Mesenchymal stem cell (in vitro differentiated cells and primary cell): ENCODE measurements at regions not wholly inside any gene's neighbourhood (a gene's known extent, or its start where the extent isn't known, plus 50 kb on each side); places are given as distances from the start of the nearest gene placed in this dataset.

Experiments used
- DNase-seq: peaks from one replicate; pipeline ENCODE4 v3.0.0-alpha.2; 2013
- H2AFZ ChIP-seq: one replicate; pipeline ENCODE4 v1.6.1; 2013; ENCODE audit warnings: low read depth, mild to moderate bottlenecking, control low read depth, inconsistent platforms, low read length, moderate library complexity
- H2AK5ac ChIP-seq: 2 replicates; pipeline ENCODE4 v1.6.1; 2013; ENCODE audit warnings: low read length, moderate library complexity, mild to moderate bottlenecking, inconsistent platforms; ENCODE audit not compliant: severe bottlenecking
- H2BK120ac ChIP-seq: one replicate; pipeline ENCODE4 v1.6.1; 2013; ENCODE audit warnings: low read depth, mild to moderate bottlenecking, inconsistent platforms, low read length, moderate library complexity
- H2BK12ac ChIP-seq, 2 experiments: one replicate each; pipeline ENCODE4 v1.6.1; 2013; ENCODE audit warnings: inconsistent platforms in 2 of 2, low read length in 2 of 2, mild to moderate bottlenecking in 2 of 2, moderate library complexity in 2 of 2, control low read depth in 1 of 2
- H2BK15ac ChIP-seq: one replicate; pipeline ENCODE4 v1.6.1; 2013; ENCODE audit warnings: mild to moderate bottlenecking, low read depth, inconsistent platforms; ENCODE audit not compliant: poor library complexity, severe bottlenecking
- H2BK5ac ChIP-seq: 2 replicates; pipeline ENCODE4 v1.6.1; 2013; ENCODE audit warnings: low read depth, mild to moderate bottlenecking, low read length, control low read depth, inconsistent platforms; ENCODE audit not compliant: poor library complexity, severe bottlenecking
- H3K14ac ChIP-seq, 2 experiments: one replicate each; pipeline ENCODE4 v1.6.1; 2013; ENCODE audit warnings: inconsistent platforms in 2 of 2, low read length in 2 of 2, control low read depth in 1 of 2, mild to moderate bottlenecking in 1 of 2, moderate library complexity in 1 of 2
- H3K18ac ChIP-seq, 2 experiments: one replicate each; pipeline ENCODE4 v1.6.1; 2013; ENCODE audit warnings: inconsistent platforms in 2 of 2, low read length in 2 of 2, control low read depth in 1 of 2, low read depth in 1 of 2, mild to moderate bottlenecking in 1 of 2
- H3K23ac ChIP-seq, 2 experiments: one replicate each; pipeline ENCODE4 v1.6.1; 2013; ENCODE audit warnings: inconsistent platforms in 2 of 2, low read length in 2 of 2, mild to moderate bottlenecking in 2 of 2, moderate library complexity in 2 of 2, control low read depth in 1 of 2
- H3K27ac ChIP-seq: 2 replicates; pipeline ENCODE4 v1.5.1; 2013; ENCODE audit warnings: mild to moderate bottlenecking, moderate library complexity, low read length, control low read depth, inconsistent platforms; ENCODE audit not compliant: poor library complexity, severe bottlenecking
- H3K27me3 ChIP-seq, 2 experiments: 2 replicates each; pipeline versions ENCODE4 v1.6.1 to v1.7.0; 2013; ENCODE audit warnings: low read length in 2 of 2, mild to moderate bottlenecking in 2 of 2, moderate library complexity in 2 of 2, control low read depth in 1 of 2, inconsistent platforms in 1 of 2; ENCODE audit not compliant: control insufficient read depth in 1 of 2, insufficient read depth in 1 of 2
- H3K36me3 ChIP-seq, 2 experiments: 2 replicates each; pipeline versions ENCODE4 v1.6.1 to v1.7.0; 2013; ENCODE audit warnings: low read length in 2 of 2, control low read depth in 1 of 2, inconsistent platforms in 1 of 2, low read depth in 1 of 2, mild to moderate bottlenecking in 1 of 2; ENCODE audit not compliant: insufficient read depth in 2 of 2, control insufficient read depth in 1 of 2
- H3K4ac ChIP-seq, 2 experiments: one replicate each; pipeline ENCODE4 v1.6.1; 2013; ENCODE audit warnings: inconsistent platforms in 2 of 2, low read length in 2 of 2, mild to moderate bottlenecking in 2 of 2, moderate library complexity in 2 of 2, control low read depth in 1 of 2, low read depth in 1 of 2
- H3K4me1 ChIP-seq: 2 replicates; pipeline ENCODE4 v1.6.1; 2013; ENCODE audit warnings: low read depth, low read length, control low read depth; ENCODE audit not compliant: control insufficient read depth, insufficient read depth
- H3K4me2 ChIP-seq: 2 replicates; pipeline ENCODE4 v1.6.1; 2013; ENCODE audit warnings: low read length, mild to moderate bottlenecking, inconsistent platforms; ENCODE audit not compliant: poor library complexity, severe bottlenecking
- H3K4me3 ChIP-seq, 2 experiments: 2 replicates each; pipeline versions ENCODE4 v1.5.1 to v1.7.0; 2013; ENCODE audit warnings: low read length in 2 of 2, mild to moderate bottlenecking in 2 of 2, control low read depth in 1 of 2, low read depth in 1 of 2; ENCODE audit not compliant: insufficient read depth in 1 of 2
- H3K79me1 ChIP-seq: replicated peaks from 2 replicates; pipeline ENCODE4 v1.6.1; 2013; ENCODE audit warnings: mild to moderate bottlenecking, control low read depth, low read length, inconsistent platforms; ENCODE audit not compliant: poor library complexity, severe bottlenecking
- H3K9ac ChIP-seq: 2 replicates; pipeline ENCODE4 v1.7.0; 2013; ENCODE audit warnings: mild to moderate bottlenecking, low read length, moderate library complexity
- H3K9me3 ChIP-seq: 2 replicates; pipeline ENCODE4 v1.7.0; 2013; ENCODE audit warnings: mild to moderate bottlenecking, low read length; ENCODE audit not compliant: control insufficient read depth
- H4K8ac ChIP-seq: one replicate; pipeline ENCODE4 v1.6.1; 2013; ENCODE audit warnings: inconsistent platforms, mild to moderate bottlenecking, low read length, moderate library complexity
- H4K91ac ChIP-seq: one replicate; pipeline ENCODE4 v1.6.1; 2013; ENCODE audit warnings: mild to moderate bottlenecking, low read length, inconsistent platforms
- WGBS: methylation state at CpG from one replicate; pipeline ENCODE4 v1.1.7; 2013; ENCODE audit warnings: mixed read lengths; 5-methylcytosine and 5-hydroxymethylcytosine counted together

- Histone ChIP-seq H3K79me1 (no peaks in the 10 kb centered on the region), H3K23ac (no peak overlapping the region), H2BK15ac (no peak overlapping the region)
These were observed 561.1 kb downstream of the PRDM9 start for GRCh38 chr5:24068524-24068923.

GRCh38 chr5:24073107-24073506, 565.7 kb downstream of the PRDM9 start:
- Histone ChIP-seq H3K4me1 (no peaks in the 10 kb centered on the region), H3K9ac (no peak overlapping the region), H3K9me3 (no peaks in the 10 kb centered on the region), H3K18ac (no peak overlapping the region), H3K79me1 (no peaks in the 10 kb centered on the region), H3K4me2 (no peak overlapping the region), H4K8ac (no peak overlapping the region), H2BK5ac (no peak overlapping the region), H3K4me3 (no peak overlapping the region), H2AK5ac (no peak overlapping the region), H2BK120ac (no peak overlapping the region), H4K91ac (no peak overlapping the region), H3K23ac (no peak overlapping the region), H2BK12ac (no peak overlapping the region), H3K4ac (no peak overlapping the region), H3K36me3 (no peaks in the 10 kb centered on the region), H3K27me3 (no peaks in the 10 kb centered on the region), H3K27ac (no peak overlapping the region), H3K14ac (no peak overlapping the region), H2AFZ (no peak overlapping the region), H2BK15ac (no peak overlapping the region)
- 85% methylated on average over 3 of the region's 4 CpGs for WGBS
- DNase-seq: no peak

More at GRCh38 chr5:24068524-24068923, 561.1 kb downstream of the PRDM9 start:
- no peak overlapping the region for H2BK12ac ChIP-seq
- no peak overlapping the region for H3K18ac ChIP-seq
- H3K27ac ChIP-seq: no peak overlapping the region
- no peak overlapping the region for H3K14ac ChIP-seq
- H2BK5ac ChIP-seq: no peak overlapping the region
- no peaks in the 10 kb centered on the region for H3K36me3 ChIP-seq
- no peaks in the 10 kb centered on the region for H3K4me1 ChIP-seq
- H3K4me2 ChIP-seq: no peak overlapping the region
- H3K9me3 ChIP-seq: no peaks in the 10 kb centered on the region
- H3K9ac ChIP-seq: no peak overlapping the region
- H2AK5ac ChIP-seq: no peak overlapping the region
- H3K4ac ChIP-seq: no peak overlapping the region
- DNase-seq: no peak
- 95% methylated on average over 3 of the region's 3 CpGs for WGBS
- H4K91ac ChIP-seq: no peak overlapping the region
- no peak overlapping the region for H2BK120ac ChIP-seq
- no peaks in the 10 kb centered on the region for H3K27me3 ChIP-seq
- no peak overlapping the region for H4K8ac ChIP-seq
- no peak overlapping the region for H3K4me3 ChIP-seq
- no peak overlapping the region for H2AFZ ChIP-seq

- Histone ChIP-seq H3K18ac (no peak overlapping the region), H3K14ac (no peak overlapping the region), H3K79me1 (no peaks in the 10 kb centered on the region), H2BK5ac (no peak overlapping the region), H3K4me2 (no peak overlapping the region), H2AK5ac (no peak overlapping the region), H3K27me3 (no peaks in the 10 kb centered on the region), H3K27ac (no peak overlapping the region), H2BK120ac (no peak overlapping the region), H2AFZ (no peak overlapping the region), H2BK15ac (no peak overlapping the region), H3K23ac (no peak overlapping the region), H4K8ac (no peak overlapping the region), H3K4me1 (no peaks in the 10 kb centered on the region), H3K4me3 (no peak overlapping the region), H3K36me3 (no peaks in the 10 kb centered on the region), H4K91ac (no peak overlapping the region), H3K4ac (no peak overlapping the region), H3K9ac (no peak overlapping the region), H2BK12ac (no peak overlapping the region), H3K9me3 (no peaks in the 10 kb centered on the region)
- 60% methylated on average over 2 of the region's 2 CpGs for WGBS
- DNase-seq: no peak
These were observed 564.7 kb downstream of the CDH10 start for GRCh38 chr5:24080046-24080445.

- no peak for DNase-seq
- Histone ChIP-seq H2BK12ac (no peak overlapping the region), H4K8ac (no peak overlapping the region), H3K27ac (no peak overlapping the region), H3K4ac (no peak overlapping the region), H2AK5ac (no peak overlapping the region), H2AFZ (no peak overlapping the region), H3K9ac (no peak overlapping the region), H3K4me1 (no peaks in the 10 kb centered on the region), H3K27me3 (no peaks in the 10 kb centered on the region), H2BK5ac (no peak overlapping the region), H4K91ac (no peak overlapping the region), H2BK120ac (no peak overlapping the region), H3K14ac (no peak overlapping the region), H3K23ac (no peak overlapping the region), H2BK15ac (no peak overlapping the region), H3K9me3 (no peaks in the 10 kb centered on the region), H3K79me1 (no peaks in the 10 kb centered on the region), H3K4me2 (no peak overlapping the region), H3K4me3 (no peak overlapping the region), H3K18ac (no peak overlapping the region), H3K36me3 (no peaks in the 10 kb centered on the region)
- WGBS: 83% methylated on average over 6 of the region's 8 CpGs
These were observed 550.6 kb downstream of the CDH10 start for GRCh38 chr5:24094081-24094679.
